ENCODE measurements at regions not wholly inside any gene's neighbourhood (a gene's known extent, or its start where the extent isn't known, plus 50 kb on each side); places are given as distances from the start of the nearest gene placed in this dataset.

DNA sequence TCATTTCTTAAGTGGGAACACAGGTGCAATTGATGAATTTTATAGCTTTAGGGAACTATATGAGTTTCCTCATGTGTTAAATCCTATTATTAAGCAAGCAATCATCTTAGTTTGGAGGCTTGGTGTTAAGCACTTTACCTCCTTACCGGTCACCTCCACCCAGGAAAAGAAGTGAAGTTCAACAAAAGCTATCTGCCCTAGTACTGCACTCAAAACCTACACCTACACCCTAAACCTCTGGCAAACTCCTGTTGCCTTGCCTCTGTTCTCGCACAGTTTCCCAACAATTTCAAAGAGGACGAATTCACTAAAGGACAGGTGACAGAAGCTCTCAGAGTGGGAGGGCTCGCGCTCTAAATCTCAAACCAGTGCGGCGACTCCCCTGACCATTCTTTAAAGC is 85.7 kb upstream of the TENT5D start:
- TF ChIP-seq, protein P1, sequence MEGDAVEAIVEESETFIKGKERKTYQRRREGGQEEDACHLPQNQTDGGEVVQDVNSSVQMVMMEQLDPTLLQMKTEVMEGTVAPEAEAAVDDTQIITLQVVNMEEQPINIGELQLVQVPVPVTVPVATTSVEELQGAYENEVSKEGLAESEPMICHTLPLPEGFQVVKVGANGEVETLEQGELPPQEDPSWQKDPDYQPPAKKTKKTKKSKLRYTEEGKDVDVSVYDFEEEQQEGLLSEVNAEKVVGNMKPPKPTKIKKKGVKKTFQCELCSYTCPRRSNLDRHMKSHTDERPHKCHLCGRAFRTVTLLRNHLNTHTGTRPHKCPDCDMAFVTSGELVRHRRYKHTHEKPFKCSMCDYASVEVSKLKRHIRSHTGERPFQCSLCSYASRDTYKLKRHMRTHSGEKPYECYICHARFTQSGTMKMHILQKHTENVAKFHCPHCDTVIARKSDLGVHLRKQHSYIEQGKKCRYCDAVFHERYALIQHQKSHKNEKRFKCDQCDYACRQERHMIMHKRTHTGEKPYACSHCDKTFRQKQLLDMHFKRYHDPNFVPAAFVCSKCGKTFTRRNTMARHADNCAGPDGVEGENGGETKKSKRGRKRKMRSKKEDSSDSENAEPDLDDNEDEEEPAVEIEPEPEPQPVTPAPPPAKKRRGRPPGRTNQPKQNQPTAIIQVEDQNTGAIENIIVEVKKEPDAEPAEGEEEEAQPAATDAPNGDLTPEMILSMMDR (conservative IDR thresholded peaks at IDR 0.05; ENCODE audit: low read length): no peak
- H3K4me3 ChIP-seq (ENCODE audit: low read length): peak overlapping the region; percentile 51; the same call in 1 of the 2 replicates
- no peak for DNase-seq (ENCODE audit: low read depth)

DNA sequence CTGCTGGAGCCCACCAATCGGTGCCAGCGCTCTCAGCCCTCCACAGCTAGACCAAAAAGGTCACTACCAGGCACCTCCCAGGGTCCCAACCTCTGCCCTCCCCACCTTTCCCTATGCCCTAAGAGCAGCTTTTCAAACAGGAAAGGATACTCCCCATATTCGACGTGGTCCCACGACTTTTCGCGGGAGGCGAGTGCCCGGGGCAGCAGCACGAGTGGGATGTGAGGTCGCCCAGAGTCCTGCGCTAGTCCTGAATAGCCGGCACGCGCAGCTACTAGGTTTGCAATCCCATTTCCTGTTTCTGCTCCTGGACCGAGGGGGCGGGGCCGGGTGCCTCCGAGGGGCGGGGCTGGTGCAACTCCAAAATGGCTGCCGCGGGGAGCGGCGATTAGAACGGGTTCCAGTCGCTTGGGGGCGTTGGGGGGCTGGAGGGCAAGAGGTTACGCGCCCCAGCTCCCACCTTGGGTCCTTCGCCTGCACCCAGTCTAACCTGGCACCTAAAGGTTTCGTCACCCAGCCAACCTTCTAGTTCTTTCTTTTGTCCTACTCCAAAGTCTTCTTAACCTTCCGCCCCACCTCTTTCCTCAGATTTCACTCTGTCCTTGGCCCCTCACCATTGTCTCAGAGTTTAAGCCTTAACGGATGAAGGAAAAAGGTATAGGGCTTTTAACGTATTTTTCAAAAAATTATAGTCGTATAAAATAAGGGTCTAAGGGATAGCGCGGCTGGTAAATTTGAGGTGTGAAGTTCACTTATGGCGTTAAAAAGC is 85.0 kb upstream of the TENT5D start:
- peak overlapping the region; percentile 51 for H3K4me3 ChIP-seq (ENCODE audit: low read length)
- TF ChIP-seq, protein P1 (conservative IDR thresholded peaks at IDR 0.05; ENCODE audit: low read length): no peak

DNA sequence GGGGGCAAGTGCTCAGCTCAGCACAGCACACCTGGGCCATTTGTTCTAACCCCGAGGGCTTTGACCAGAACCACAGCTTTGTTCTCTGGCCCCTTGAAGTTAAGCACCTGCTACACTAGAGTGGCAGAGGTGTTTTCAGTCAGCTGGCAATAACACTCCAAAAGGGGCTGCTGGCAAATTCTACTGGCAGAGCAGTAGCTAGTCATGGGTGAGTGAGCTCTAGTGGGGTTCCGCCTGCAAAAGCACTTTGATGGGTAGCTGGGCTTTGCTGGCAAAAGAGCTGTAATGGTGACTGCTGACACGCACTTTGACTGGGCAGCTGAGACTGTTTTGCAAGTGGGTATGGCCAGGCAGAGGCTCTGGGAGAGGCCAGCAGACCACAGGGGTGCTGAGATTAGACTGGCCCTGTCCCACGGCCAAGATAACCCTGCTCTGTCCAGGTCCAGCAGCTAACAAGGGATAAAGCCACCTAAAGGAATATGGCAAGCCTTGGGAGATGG is 65.2 kb upstream of the TENT5D start:
- no peak overlapping the region for H3K4me3 ChIP-seq (ENCODE audit: low read length)
- DNase-seq (ENCODE audit: low read depth): no peak
- TF ChIP-seq, protein P1 (conservative IDR thresholded peaks at IDR 0.05; ENCODE audit: low read length): no peak

More for the DNA sequence above, 85.0 kb upstream of the TENT5D start:
- peak; percentile 17 for DNase-seq (ENCODE audit: low read depth)
